ENCODE measurements at regions not wholly inside any gene's neighbourhood (a gene's known extent, or its start where the extent isn't known, plus 50 kb on each side); places are given as distances from the start of the nearest gene placed in this dataset.

DNA sequence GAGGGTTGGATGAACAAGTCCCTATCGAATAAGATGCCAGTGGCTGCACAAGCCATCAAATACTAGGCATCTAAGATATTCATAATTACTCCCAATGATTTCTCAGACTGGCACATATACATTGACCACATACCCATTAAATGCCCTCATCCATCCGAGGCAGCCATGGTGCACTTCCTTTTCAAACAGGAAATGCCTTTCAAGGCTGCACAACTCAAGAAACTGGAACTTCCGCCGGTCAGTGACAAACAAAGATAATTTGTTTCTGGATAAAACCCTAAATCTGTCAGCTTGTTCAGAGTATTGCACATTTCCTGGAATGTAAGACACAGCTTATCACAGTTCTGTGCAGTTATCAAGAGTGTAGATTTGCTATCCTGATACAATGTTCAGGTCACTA lies 203.7 kb downstream of the RMST start:
- no peaks in the 10 kb centered on the region for H3K4me1 ChIP-seq (ENCODE audit: control insufficient read depth, insufficient read depth, low read length)
- H3K36me3 ChIP-seq (ENCODE audit: control insufficient read depth in 2 of 2, insufficient read depth in 2 of 2, low read length in 1 of 2) = no peaks in the 10 kb centered on the region
- ChIA-PET RAD21 (ENCODE audit: unreplicated experiment) (no interaction called here), POLR2A (no interaction called here), CTCF (no interaction called here), SMC1A (ENCODE audit: uncharacterized antibody, unreplicated experiment) (no interaction called here)
- H2AFZ ChIP-seq (ENCODE audit: control insufficient read depth, low read depth, low read length) = no peak overlapping the region
- no peaks in the 10 kb centered on the region for H3K9me3 ChIP-seq (replicated peaks; ENCODE audit: control insufficient read depth, insufficient read depth, low read length)
- no TSS peak for BruUV-seq (replicated peaks)
- H3K9ac ChIP-seq (ENCODE audit: control insufficient read depth, insufficient read depth, low read length) = no peak overlapping the region
- DNase-seq (ENCODE audit: low read depth, low spot score) (no peak), ATAC-seq (no peak), FAIRE-seq (no peak)
- intact Hi-C loops (cut with micrococcal nuclease; ENCODE audit: unreplicated experiment) = no loop called here
- no peak overlapping the region for H3K4me3 ChIP-seq
- H3K27ac ChIP-seq (ENCODE audit: control insufficient read depth, insufficient read depth) = no peak overlapping the region
- in situ Hi-C loops (cut with MboI) = no loop called here
- no peak overlapping the region for H3K4me2 ChIP-seq (ENCODE audit: control insufficient read depth, insufficient read depth)
- H3K79me2 ChIP-seq (ENCODE audit: control insufficient read depth, insufficient read depth, low read length) = no peaks in the 10 kb centered on the region
- H4K20me1 ChIP-seq (ENCODE audit: control insufficient read depth, insufficient read depth) = no peaks in the 10 kb centered on the region
- 26% methylated on average over 4 of the region's 4 CpGs for WGBS (ENCODE audit: insufficient coverage, insufficient replicate concordance, low lambda C conversion rate, missing lambda C conversion rate)
- H3K27me3 ChIP-seq (replicated peaks in 1 of 2; ENCODE audit: control insufficient read depth in 2 of 2, insufficient read depth in 2 of 2, low read length in 1 of 2) = no peaks in the 10 kb centered on the region
- TF ChIP-seq SREBF1 (IDR thresholded peaks at IDR 0.05; ENCODE audit: low read length) = no peak
- TF ChIP-seq, protein P1, sequence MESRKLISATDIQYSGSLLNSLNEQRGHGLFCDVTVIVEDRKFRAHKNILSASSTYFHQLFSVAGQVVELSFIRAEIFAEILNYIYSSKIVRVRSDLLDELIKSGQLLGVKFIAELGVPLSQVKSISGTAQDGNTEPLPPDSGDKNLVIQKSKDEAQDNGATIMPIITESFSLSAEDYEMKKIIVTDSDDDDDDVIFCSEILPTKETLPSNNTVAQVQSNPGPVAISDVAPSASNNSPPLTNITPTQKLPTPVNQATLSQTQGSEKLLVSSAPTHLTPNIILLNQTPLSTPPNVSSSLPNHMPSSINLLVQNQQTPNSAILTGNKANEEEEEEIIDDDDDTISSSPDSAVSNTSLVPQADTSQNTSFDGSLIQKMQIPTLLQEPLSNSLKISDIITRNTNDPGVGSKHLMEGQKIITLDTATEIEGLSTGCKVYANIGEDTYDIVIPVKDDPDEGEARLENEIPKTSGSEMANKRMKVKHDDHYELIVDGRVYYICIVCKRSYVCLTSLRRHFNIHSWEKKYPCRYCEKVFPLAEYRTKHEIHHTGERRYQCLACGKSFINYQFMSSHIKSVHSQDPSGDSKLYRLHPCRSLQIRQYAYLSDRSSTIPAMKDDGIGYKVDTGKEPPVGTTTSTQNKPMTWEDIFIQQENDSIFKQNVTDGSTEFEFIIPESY (IDR thresholded peaks at IDR 0.05) = no peak
- TF ChIP-seq DPF2 (IDR thresholded peaks at IDR 0.05) = no peak
- TF ChIP-seq, protein P2, sequence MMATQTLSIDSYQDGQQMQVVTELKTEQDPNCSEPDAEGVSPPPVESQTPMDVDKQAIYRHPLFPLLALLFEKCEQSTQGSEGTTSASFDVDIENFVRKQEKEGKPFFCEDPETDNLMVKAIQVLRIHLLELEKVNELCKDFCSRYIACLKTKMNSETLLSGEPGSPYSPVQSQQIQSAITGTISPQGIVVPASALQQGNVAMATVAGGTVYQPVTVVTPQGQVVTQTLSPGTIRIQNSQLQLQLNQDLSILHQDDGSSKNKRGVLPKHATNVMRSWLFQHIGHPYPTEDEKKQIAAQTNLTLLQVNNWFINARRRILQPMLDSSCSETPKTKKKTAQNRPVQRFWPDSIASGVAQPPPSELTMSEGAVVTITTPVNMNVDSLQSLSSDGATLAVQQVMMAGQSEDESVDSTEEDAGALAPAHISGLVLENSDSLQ (IDR thresholded peaks at IDR 0.05) = no peak
- no peak for TF ChIP-seq NR2C2 (IDR thresholded peaks at IDR 0.05; ENCODE audit: borderline replicate concordance, control insufficient read depth, insufficient read length, low read depth)
- TF ChIP-seq HDAC2 (IDR thresholded peaks at IDR 0.05) = no peak
- TF ChIP-seq TCF3 (IDR thresholded peaks at IDR 0.05; ENCODE audit: borderline replicate concordance, insufficient read depth, low read depth, low read length) = no peak
- no peak for TF ChIP-seq GABPA (IDR thresholded peaks at IDR 0.05; ENCODE audit: low read depth)
- TF ChIP-seq, protein P3, sequence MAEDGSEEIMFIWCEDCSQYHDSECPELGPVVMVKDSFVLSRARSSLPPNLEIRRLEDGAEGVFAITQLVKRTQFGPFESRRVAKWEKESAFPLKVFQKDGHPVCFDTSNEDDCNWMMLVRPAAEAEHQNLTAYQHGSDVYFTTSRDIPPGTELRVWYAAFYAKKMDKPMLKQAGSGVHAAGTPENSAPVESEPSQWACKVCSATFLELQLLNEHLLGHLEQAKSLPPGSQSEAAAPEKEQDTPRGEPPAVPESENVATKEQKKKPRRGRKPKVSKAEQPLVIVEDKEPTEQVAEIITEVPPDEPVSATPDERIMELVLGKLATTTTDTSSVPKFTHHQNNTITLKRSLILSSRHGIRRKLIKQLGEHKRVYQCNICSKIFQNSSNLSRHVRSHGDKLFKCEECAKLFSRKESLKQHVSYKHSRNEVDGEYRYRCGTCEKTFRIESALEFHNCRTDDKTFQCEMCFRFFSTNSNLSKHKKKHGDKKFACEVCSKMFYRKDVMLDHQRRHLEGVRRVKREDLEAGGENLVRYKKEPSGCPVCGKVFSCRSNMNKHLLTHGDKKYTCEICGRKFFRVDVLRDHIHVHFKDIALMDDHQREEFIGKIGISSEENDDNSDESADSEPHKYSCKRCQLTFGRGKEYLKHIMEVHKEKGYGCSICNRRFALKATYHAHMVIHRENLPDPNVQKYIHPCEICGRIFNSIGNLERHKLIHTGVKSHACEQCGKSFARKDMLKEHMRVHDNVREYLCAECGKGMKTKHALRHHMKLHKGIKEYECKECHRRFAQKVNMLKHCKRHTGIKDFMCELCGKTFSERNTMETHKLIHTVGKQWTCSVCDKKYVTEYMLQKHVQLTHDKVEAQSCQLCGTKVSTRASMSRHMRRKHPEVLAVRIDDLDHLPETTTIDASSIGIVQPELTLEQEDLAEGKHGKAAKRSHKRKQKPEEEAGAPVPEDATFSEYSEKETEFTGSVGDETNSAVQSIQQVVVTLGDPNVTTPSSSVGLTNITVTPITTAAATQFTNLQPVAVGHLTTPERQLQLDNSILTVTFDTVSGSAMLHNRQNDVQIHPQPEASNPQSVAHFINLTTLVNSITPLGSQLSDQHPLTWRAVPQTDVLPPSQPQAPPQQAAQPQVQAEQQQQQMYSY (CRISPR knock-in tag; IDR thresholded peaks at IDR 0.05) = no peak
- no peak for TF ChIP-seq MTA3 (IDR thresholded peaks at IDR 0.05; ENCODE audit: borderline replicate concordance, low read length)
- TF ChIP-seq NR2C1 (IDR thresholded peaks at IDR 0.05) = no peak
